ENCODE measurements at regions not wholly inside any gene's neighbourhood (a gene's known extent, or its start where the extent isn't known, plus 50 kb on each side); places are given as distances from the start of the nearest gene placed in this dataset.

DNA sequence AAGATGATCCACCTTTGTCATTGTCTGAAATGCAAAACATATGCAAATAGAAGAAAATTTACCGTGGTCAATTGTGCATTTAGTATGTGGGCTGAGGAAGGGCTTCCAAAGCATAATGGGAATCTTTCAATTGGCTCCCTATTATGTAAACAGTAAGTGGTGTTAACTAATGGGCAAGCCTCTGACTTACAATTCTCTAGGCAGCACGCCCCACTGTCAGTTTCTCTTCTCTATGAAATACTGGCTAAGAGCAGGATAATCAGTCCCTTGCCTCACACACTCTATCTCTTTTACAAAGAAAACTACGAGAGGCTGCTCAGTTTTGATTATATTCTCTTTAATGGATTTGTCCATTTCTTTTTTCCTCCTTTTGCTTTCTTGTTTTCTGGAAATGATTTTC, 1272.6 kb downstream of the PCDH19 start:
- Histone ChIP-seq H3K9me3 (ENCODE audit: control insufficient read depth in 1 of 2, insufficient read depth in 1 of 2, low read depth in 1 of 2, low read length in 2 of 2) (no peaks in the 10 kb centered on the region), H3K27ac (ENCODE audit: low read depth, low read length) (no peak overlapping the region), H3K9me2 (ENCODE audit: insufficient read depth) (no peaks in the 10 kb centered on the region), H3K4me3 (replicated peaks in 1 of 2; ENCODE audit: low read depth in 1 of 2, low read length in 2 of 2) (no peak overlapping the region), H3K4me1 (ENCODE audit: control insufficient read depth in 1 of 2, insufficient read depth in 2 of 2, low read length in 2 of 2) (no peaks in the 10 kb centered on the region), H3K36me3 (ENCODE audit: control insufficient read depth in 1 of 2, insufficient read depth in 2 of 2, low read length in 2 of 2) (no peaks in the 10 kb centered on the region), H3K27me3 (ENCODE audit: insufficient read depth, low read length) (no peaks in the 10 kb centered on the region), H3K9ac (ENCODE audit: low read length) (no peak overlapping the region), H3K4me2 (ENCODE audit: low read length) (no peak overlapping the region), H4K20me1 (ENCODE audit: insufficient read depth) (no peaks in the 10 kb centered on the region), H2AFZ (ENCODE audit: low read depth, low read length, poor library complexity, severe bottlenecking) (no peak overlapping the region), H3K79me2 (ENCODE audit: insufficient read depth, low read length) (no peaks in the 10 kb centered on the region)
- POLR2A ChIA-PET: no interaction called here
- CTCF ChIA-PET: no interaction called here
- intact Hi-C loops (cut with micrococcal nuclease): no loop called here
- RAD21 ChIA-PET (ENCODE audit: low non-redundant PET in 1 of 2, low total read pairs in 2 of 2, uncharacterized antibody in 2 of 2, unreplicated experiment in 2 of 2): no interaction called here
- BruUV-seq (replicated peaks): no TSS peak
- no peak for DNase-seq (ENCODE audit: low read depth, low spot score)
- ATAC-seq: no peak
- TF ChIP-seq SP1 (IDR thresholded peaks at IDR 0.05; ENCODE audit: low read depth) (no peak), REST (IDR thresholded peaks at IDR 0.05; ENCODE audit: low read depth) (no peak), CEBPB (IDR thresholded peaks at IDR 0.05; ENCODE audit: low read depth) (no peak), ZFX (IDR thresholded peaks at IDR 0.05) (no peak), EZH2phosphoT487 (IDR thresholded peaks at IDR 0.05; ENCODE audit: borderline replicate concordance) (no peak), JUND (IDR thresholded peaks at IDR 0.05) (no peak), ELF1 (IDR thresholded peaks at IDR 0.05; ENCODE audit: borderline replicate concordance, low read depth) (no peak), EGR1 (IDR thresholded peaks at IDR 0.05; ENCODE audit: low read depth) (no peak), FOSL1 (IDR thresholded peaks at IDR 0.05; ENCODE audit: low read depth) (no peak), TCF7L2 (IDR thresholded peaks at IDR 0.05; ENCODE audit: borderline replicate concordance, extremely low read depth, insufficient read depth, insufficient read length) (no peak)
